ENCODE measurements at regions not wholly inside any gene's neighbourhood (a gene's known extent, or its start where the extent isn't known, plus 50 kb on each side); places are given as distances from the start of the nearest gene placed in this dataset.

DNA sequence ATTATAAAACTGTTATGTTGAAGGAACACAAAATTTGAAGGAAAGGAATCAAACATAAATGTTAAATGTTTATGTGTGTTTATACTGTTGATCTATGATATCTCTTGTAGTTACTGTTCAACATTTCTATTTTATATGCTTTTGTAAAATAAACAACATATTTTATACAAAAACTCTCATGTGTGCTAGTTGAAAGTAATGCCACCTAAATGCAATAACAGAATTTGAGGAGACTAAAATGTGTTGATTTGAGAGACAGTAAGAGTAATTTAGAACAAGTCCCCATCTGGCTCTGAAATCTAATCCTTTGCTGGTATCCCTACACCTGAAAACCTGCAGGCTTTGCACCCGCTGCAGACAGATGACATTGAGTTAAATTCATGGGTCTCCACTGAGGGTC, 95.7 kb upstream of the TOP3B start:
- Histone ChIP-seq H3K36me3 (no peaks in the 10 kb centered on the region), H3K27ac (no peak overlapping the region), H3K9me3 (no peaks in the 10 kb centered on the region), H3K27me3 (no peaks in the 10 kb centered on the region), H3K4me1 (peaks cover 0 to 4% of the 10 kb centered on the region in 2 donors), H3K4me3 (replicated peaks in 1 of 3) (no peak overlapping the region)
- WGBS, 2 donors: 64 to 94% methylated on average over 1 of the region's 1 CpG
- intact Hi-C loops (cut with DNase I): no loop called here
- DNase-seq: no peak
- TF ChIP-seq, protein P1, sequence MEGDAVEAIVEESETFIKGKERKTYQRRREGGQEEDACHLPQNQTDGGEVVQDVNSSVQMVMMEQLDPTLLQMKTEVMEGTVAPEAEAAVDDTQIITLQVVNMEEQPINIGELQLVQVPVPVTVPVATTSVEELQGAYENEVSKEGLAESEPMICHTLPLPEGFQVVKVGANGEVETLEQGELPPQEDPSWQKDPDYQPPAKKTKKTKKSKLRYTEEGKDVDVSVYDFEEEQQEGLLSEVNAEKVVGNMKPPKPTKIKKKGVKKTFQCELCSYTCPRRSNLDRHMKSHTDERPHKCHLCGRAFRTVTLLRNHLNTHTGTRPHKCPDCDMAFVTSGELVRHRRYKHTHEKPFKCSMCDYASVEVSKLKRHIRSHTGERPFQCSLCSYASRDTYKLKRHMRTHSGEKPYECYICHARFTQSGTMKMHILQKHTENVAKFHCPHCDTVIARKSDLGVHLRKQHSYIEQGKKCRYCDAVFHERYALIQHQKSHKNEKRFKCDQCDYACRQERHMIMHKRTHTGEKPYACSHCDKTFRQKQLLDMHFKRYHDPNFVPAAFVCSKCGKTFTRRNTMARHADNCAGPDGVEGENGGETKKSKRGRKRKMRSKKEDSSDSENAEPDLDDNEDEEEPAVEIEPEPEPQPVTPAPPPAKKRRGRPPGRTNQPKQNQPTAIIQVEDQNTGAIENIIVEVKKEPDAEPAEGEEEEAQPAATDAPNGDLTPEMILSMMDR (IDR thresholded peaks at IDR 0.05): no peak
- no peak for TF ChIP-seq POLR2A (IDR thresholded peaks at IDR 0.05)

DNA sequence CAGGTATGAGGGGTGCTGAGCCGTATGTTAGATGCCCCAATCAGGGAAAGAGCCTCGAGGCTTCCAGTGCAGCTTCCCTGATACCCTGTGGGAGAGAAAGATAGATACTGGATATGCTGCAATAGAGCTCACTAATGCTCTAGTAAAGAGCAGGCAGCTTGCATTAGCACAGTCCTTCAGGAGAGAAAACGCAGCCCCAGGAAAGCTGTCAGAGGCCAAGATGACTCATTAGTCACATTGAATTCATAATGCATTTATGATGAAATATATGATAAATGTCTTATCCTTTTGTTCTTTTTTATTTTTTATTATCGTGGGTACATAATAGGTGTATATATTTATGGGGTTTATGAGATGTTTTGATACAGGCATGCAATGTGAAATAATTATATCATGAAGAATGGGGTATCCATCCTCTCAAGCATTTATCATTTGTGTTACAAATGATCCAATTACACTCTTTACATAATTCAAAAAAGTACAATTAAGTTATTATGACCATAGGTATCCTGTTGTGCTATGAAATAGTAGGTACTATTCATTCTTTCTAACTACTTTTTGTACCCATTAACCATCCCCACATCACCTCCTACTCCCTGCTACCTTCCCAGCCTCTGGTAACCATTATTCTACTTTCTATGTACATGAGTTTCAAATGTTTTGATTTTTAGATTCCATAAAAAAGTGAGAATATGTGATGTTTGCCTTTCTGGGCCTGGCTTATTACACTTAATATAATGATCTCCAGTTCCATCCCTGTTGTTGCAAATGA, 94.5 kb upstream of the TOP3B start:
- TF ChIP-seq, protein P1 (IDR thresholded peaks at IDR 0.05): no peak
- no peak for TF ChIP-seq POLR2A (IDR thresholded peaks at IDR 0.05)
- Histone ChIP-seq H3K4me3 (replicated peaks in 1 of 3) (no peak overlapping the region), H3K27me3 (no peaks in the 10 kb centered on the region), H3K27ac (no peak overlapping the region), H3K9me3 (no peaks in the 10 kb centered on the region), H3K36me3 (no peaks in the 10 kb centered on the region), H3K4me1 (peaks cover 0 to 4% of the 10 kb centered on the region in 2 donors)
- DNase-seq: no peak
- intact Hi-C loops (cut with DNase I): no loop called here
- WGBS, 2 donors: 72 to 75% methylated on average over 4 of the region's 4 CpGs

DNA sequence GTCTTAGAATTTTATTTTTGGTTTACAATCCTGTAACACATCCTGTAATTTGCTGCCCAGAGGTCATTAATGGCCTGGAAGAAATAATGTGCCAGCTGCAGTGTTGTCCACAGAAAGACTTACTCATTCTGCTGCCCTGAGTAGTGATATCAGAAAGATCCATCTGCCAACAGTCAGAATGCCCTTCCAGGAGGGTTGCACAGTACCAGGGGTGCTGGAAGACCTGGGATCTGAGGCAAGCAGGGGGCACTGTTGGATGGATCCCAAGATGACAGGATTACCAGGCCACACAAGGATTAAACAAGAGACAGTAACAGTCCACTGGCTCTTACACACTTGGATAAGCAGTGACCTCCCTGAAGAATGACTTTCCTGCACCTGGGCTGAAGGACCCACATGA, 93.8 kb upstream of the TOP3B start:
- H3K36me3 ChIP-seq: no peaks in the 10 kb centered on the region
- no peak overlapping the region for H3K4me3 ChIP-seq (replicated peaks in 1 of 3)
- no peaks in the 10 kb centered on the region for H3K9me3 ChIP-seq
- no peak overlapping the region for H3K27ac ChIP-seq
- peaks cover 0 to 4% of the 10 kb centered on the region in 2 donors for H3K4me1 ChIP-seq
- intact Hi-C loops (cut with DNase I): no loop called here
- TF ChIP-seq, protein P1 (IDR thresholded peaks at IDR 0.05): no peak
- H3K27me3 ChIP-seq: no peaks in the 10 kb centered on the region
- DNase-seq: no peak

DNA sequence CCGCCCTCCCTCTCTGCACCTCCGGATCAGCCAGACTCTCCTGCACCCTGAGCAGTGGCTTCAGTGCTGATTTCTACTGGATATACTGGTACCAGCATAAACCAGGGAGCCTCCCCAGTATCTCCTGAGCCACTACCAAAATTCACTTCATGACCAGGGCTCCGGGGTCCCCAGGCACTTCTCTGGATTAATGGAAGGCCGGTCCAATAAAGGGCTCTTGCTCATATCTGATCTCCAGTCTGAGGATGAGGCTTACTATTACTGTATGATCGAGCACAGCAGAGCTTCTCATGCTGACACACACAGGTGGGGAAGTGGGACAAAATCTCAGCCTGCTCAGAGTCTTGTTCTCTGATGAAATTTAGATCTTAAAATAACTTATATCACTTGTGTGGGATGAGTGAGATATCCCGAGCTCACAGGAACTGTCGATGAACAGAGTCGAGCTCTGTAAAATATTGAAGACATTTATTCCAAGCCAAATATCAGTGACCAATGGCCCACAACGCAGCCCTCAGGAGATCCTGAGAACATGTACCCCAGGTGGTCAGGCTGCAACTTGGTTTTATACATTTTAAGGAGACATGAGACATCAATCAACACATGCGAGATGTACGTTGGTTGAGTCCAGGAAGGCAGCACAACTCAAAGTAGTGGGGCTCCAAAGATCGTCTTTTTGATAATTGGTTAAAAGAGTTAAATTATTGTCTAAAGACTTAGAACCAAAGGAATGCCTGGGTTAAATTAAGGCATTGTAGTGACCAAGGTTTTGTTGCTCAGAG, 93.0 kb upstream of the TOP3B start:
- intact Hi-C loops (cut with DNase I): no loop called here
- TF ChIP-seq, protein P1 (IDR thresholded peaks at IDR 0.05): no peak
- TF ChIP-seq POLR2A (IDR thresholded peaks at IDR 0.05): no peak
- Histone ChIP-seq H3K9me3 (no peaks in the 10 kb centered on the region), H3K4me1 (peaks cover 0 to 4% of the 10 kb centered on the region in 2 donors), H3K36me3 (no peaks in the 10 kb centered on the region), H3K27ac (no peak overlapping the region), H3K27me3 (no peaks in the 10 kb centered on the region), H3K4me3 (replicated peaks in 1 of 3) (no peak overlapping the region)
- DNase-seq: no peak
- WGBS, 2 donors: 90 to 91% methylated on average over 12 of the region's 12 CpGs
